ENCODE measurements at regions not wholly inside any gene's neighbourhood (a gene's known extent, or its start where the extent isn't known, plus 50 kb on each side); places are given as distances from the start of the nearest gene placed in this dataset.

DNA sequence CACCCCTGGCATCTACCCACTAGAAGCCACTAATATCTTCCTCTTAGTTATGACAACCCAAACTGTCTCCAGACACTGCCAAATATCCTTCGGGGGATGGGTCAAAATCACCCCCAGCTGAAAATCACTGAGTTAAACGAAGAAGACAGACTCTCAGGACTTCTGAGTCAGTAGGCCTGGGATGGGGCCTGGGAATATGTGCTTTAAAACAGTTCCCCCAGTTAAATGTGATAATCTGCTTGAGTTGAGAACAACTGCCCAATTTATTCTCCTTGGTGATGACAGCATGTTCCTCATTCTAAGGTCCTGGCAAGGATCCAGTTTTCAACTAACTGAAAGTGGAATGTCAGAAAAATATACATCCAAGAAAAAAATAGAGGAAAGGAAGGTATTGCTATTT lies 52.4 kb downstream of the CBLL2 start:
- H3K9me3 ChIP-seq, result no peaks in the 10 kb centered on the region
- 56 to 70% methylated on average over 2 of the region's 2 CpGs for WGBS, 2 donors
- TF ChIP-seq, protein P1, sequence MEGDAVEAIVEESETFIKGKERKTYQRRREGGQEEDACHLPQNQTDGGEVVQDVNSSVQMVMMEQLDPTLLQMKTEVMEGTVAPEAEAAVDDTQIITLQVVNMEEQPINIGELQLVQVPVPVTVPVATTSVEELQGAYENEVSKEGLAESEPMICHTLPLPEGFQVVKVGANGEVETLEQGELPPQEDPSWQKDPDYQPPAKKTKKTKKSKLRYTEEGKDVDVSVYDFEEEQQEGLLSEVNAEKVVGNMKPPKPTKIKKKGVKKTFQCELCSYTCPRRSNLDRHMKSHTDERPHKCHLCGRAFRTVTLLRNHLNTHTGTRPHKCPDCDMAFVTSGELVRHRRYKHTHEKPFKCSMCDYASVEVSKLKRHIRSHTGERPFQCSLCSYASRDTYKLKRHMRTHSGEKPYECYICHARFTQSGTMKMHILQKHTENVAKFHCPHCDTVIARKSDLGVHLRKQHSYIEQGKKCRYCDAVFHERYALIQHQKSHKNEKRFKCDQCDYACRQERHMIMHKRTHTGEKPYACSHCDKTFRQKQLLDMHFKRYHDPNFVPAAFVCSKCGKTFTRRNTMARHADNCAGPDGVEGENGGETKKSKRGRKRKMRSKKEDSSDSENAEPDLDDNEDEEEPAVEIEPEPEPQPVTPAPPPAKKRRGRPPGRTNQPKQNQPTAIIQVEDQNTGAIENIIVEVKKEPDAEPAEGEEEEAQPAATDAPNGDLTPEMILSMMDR (IDR thresholded peaks at IDR 0.05), result no peak
- TF ChIP-seq POLR2AphosphoS5 (IDR thresholded peaks at IDR 0.05), result no peak
- no peak for TF ChIP-seq POLR2A (IDR thresholded peaks at IDR 0.05)
- TF ChIP-seq EP300 (IDR thresholded peaks at IDR 0.05), result no peak
- peaks cover 0 to 6% (median 0%) of the 10 kb centered on the region in 4 donors for H3K4me1 ChIP-seq
- intact Hi-C loops (cut with DNase I), result no loop called here
- no peak for DNase-seq
- H3K4me3 ChIP-seq, result no peak overlapping the region
- H3K27ac ChIP-seq, result no peak overlapping the region
- H3K27me3 ChIP-seq, result no peaks in the 10 kb centered on the region
- H3K36me3 ChIP-seq, result no peaks in the 10 kb centered on the region

DNA sequence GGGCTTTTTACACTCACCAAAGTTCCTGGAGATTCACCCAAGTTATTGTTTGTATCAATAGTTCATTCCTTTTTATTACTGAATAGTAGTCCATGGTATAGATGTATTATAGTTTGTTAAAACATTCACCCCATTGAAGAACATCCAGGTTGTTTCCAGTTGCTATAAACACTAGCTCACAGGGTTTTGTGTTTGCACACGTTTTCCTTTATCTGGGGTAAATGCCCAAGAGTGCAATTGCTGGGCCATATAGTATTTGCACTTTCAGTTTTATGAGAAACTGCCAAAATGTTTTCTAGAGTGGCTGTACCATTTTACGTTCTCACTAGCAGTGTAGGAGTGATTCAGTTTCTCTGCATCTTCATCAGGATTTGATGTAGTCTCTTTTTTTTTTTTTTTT lies 57.1 kb downstream of the CBLL2 start:
- intact Hi-C loops (cut with DNase I), result no loop called here
- H3K4me1 ChIP-seq, result peaks cover 0 to 4% (median 0%) of the 10 kb centered on the region in 4 donors
- no peak for DNase-seq
- H3K27me3 ChIP-seq, result no peaks in the 10 kb centered on the region
- TF ChIP-seq POLR2AphosphoS5 (IDR thresholded peaks at IDR 0.05) (no peak), POLR2A (IDR thresholded peaks at IDR 0.05) (no peak), EP300 (IDR thresholded peaks at IDR 0.05) (no peak)
- TF ChIP-seq, protein P1 (IDR thresholded peaks at IDR 0.05), result no peak
- H3K27ac ChIP-seq, result no peak overlapping the region
- H3K9me3 ChIP-seq, result no peaks in the 10 kb centered on the region
- H3K36me3 ChIP-seq, result no peaks in the 10 kb centered on the region
- WGBS, 2 donors, result 5 to 49% methylated on average over 2 of the region's 2 CpGs
- H3K4me3 ChIP-seq, result no peak overlapping the region

GRCh38 chrX:22338740-22339139 lies 66.0 kb downstream of the CBLL2 start:
- Histone ChIP-seq H3K27me3 (no peaks in the 10 kb centered on the region), H3K9me3 (no peaks in the 10 kb centered on the region), H3K36me3 (no peaks in the 10 kb centered on the region), H3K4me1 (no peaks in the 10 kb centered on the region), H3K27ac (no peak overlapping the region), H3K4me3 (no peak overlapping the region)
- WGBS, 2 donors, result 8 to 42% methylated on average over 1 of the region's 1 CpG
- no peak for DNase-seq
- TF ChIP-seq POLR2AphosphoS5 (IDR thresholded peaks at IDR 0.05) (no peak), EP300 (IDR thresholded peaks at IDR 0.05) (no peak), POLR2A (IDR thresholded peaks at IDR 0.05) (no peak)
- TF ChIP-seq, protein P1 (IDR thresholded peaks at IDR 0.05), result no peak
- intact Hi-C loops (cut with DNase I), result no loop called here

- H3K4me3 ChIP-seq, result no peak overlapping the region
- intact Hi-C loops (cut with DNase I), result no loop called here
- H3K9me3 ChIP-seq, result no peaks in the 10 kb centered on the region
- no peak for DNase-seq
- H3K27me3 ChIP-seq, result no peaks in the 10 kb centered on the region
- H3K27ac ChIP-seq, result no peak overlapping the region
- no peaks in the 10 kb centered on the region for H3K4me1 ChIP-seq
- TF ChIP-seq, protein P1 (IDR thresholded peaks at IDR 0.05), result no peak
- TF ChIP-seq EP300 (IDR thresholded peaks at IDR 0.05) (no peak), POLR2AphosphoS5 (IDR thresholded peaks at IDR 0.05) (no peak), POLR2A (IDR thresholded peaks at IDR 0.05) (no peak)
- no peaks in the 10 kb centered on the region for H3K36me3 ChIP-seq
- WGBS, 2 donors, result 38 to 59% methylated on average over 1 of the region's 1 CpG
Observed at GRCh38 chrX:22339459-22339858, 66.7 kb downstream of the CBLL2 start.

- no peaks in the 10 kb centered on the region for H3K4me1 ChIP-seq
- TF ChIP-seq POLR2AphosphoS5 (IDR thresholded peaks at IDR 0.05) (no peak), POLR2A (IDR thresholded peaks at IDR 0.05) (no peak), EP300 (IDR thresholded peaks at IDR 0.05) (no peak)
- TF ChIP-seq, protein P1 (IDR thresholded peaks at IDR 0.05), result no peak
- H3K9me3 ChIP-seq, result no peaks in the 10 kb centered on the region
- no peaks in the 10 kb centered on the region for H3K36me3 ChIP-seq
- WGBS, 2 donors, result 28 to 84% methylated on average over 5 of the region's 5 CpGs
- intact Hi-C loops (cut with DNase I), result no loop called here
- H3K27me3 ChIP-seq, result no peaks in the 10 kb centered on the region
- H3K27ac ChIP-seq, result no peak overlapping the region
- no peak for DNase-seq
- no peak overlapping the region for H3K4me3 ChIP-seq
Observed at GRCh38 chrX:22340022-22340616, 67.4 kb downstream of the CBLL2 start.

All from sigmoid colon (tissue), 6 donors.